Psoas muscle (tissue), 7 donors: ENCODE measurements at regions not wholly inside any gene's neighbourhood (a gene's known extent, or its start where the extent isn't known, plus 50 kb on each side); places are given as distances from the start of the nearest gene placed in this dataset.

Experiments used
- ATAC-seq, 4 donors: fragments of 200-7000 bp; cut with Tn5 transposase; one replicate each; pipeline ENCODE4 v1.9.1; 2020; ENCODE audit warnings: moderate library complexity in 3 of 4, mild to moderate bottlenecking in 2 of 4
- DNase-seq, 2 donors: peaks; one replicate each; pipeline ENCODE4 v3.0.0-alpha.2; 2020
- H3K27ac ChIP-seq: fragments of 200-600 bp; one replicate; pipeline ENCODE4 v1.8.0; 2022
- H3K27me3 ChIP-seq, 3 donors: fragments of 200-600 bp in 1 of 3; one replicate each; pipeline versions ENCODE4 v1.6.1 to v1.8.0; 2013 to 2022; ENCODE audit warnings: low read length in 2 of 3, mild to moderate bottlenecking in 2 of 3, moderate library complexity in 1 of 3; ENCODE audit not compliant: insufficient read depth in 3 of 3
- H3K36me3 ChIP-seq, 2 donors: fragments of 200-600 bp in 1 of 2; one replicate each; pipeline versions ENCODE4 v1.6.1 to v1.8.0; 2013 to 2022; ENCODE audit warnings: low read depth in 1 of 2, mild to moderate bottlenecking in 1 of 2, moderate library complexity in 1 of 2; ENCODE audit not compliant: insufficient read depth in 1 of 2
- H3K4me1 ChIP-seq: fragments of 200-600 bp; one replicate; pipeline ENCODE4 v1.8.0; 2022
- H3K4me3 ChIP-seq: fragments of 200-600 bp; one replicate; pipeline ENCODE4 v1.8.0; 2022; ENCODE audit warnings: mild to moderate bottlenecking
- H3K9me3 ChIP-seq: fragments of 200-600 bp; one replicate; pipeline ENCODE4 v1.8.0; 2022
- CTCF ChIP-seq: fragments of 200-600 bp; IDR thresholded peaks from one replicate; pipeline ENCODE4 v1.8.0; 2022; ENCODE audit warnings: antibody characterized with exemption
- WGBS, 3 donors: extraction: QIAGEN DNeasy Blood & Tissue Kit; methylation state at CpG; one replicate each; pipeline versions ENCODE4 v1.1.6 to v1.1.7; 2013; 5-methylcytosine and 5-hydroxymethylcytosine counted together
- intact Hi-C, 2 donors: fragments of 100-400 bp; cut with DNase I; formaldehyde crosslinking; loops; one replicate each; pipeline versions ENCODE4 v1.11.0 to v1.14.2; 2022
- donor health status: healthy with polysubstance abuse.
- donor health status: DM: no; HTN: no; CAD: no; lungs with moderate emphysema.
- donor health status: Bipolar disorder and iron deficiency.
- donor health status: healthy.
- donor health status: DM: yes; HTN: yes; CAD: no.
- donor health status: DM: no; HTN: no; CAD: no.
- donor health status: DM: yes; HTN: yes; CAD: no.

- H3K9me3 ChIP-seq: no peaks in the 10 kb centered on the region
- H3K4me1 ChIP-seq: no peaks in the 10 kb centered on the region
- WGBS, 3 donors: 64 to 73% (median 71%) methylated on average over 1 of the region's 1 CpG
- H3K4me3 ChIP-seq: no peak overlapping the region
- ATAC-seq: no peak
- H3K27me3 ChIP-seq: no peaks in the 10 kb centered on the region
- no peaks in the 10 kb centered on the region for H3K36me3 ChIP-seq
- intact Hi-C loops: no loop called here
- DNase-seq: no peak
- H3K27ac ChIP-seq: no peak overlapping the region
- no peak for TF ChIP-seq CTCF
These were observed 226.5 kb upstream of the NDN start for GRCh38 chr15:23913635-23914034.

DNA sequence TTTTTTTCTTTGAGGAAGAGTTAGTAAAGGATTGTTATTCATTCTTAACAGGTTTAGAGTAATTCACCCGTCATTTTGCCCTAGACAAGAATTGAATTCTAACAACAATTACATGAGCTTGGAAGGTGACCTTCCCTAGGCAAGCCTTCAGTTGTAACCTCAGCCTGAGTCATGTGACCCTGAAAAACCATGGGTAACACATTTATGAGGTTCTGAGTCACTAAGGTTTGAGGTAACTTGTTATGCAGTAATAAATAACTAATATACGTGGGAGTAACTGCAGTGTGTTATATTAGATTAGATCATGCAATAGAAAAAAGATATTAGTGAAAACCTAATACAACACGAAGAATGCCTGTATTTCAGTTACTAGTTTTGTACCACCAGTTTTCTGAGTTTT, 237.6 kb upstream of the NDN start:
- ATAC-seq: no peak

GRCh38 chr15:23954931-23955330, 267.8 kb upstream of the NDN start:
- Histone ChIP-seq H3K27me3 (no peaks in the 10 kb centered on the region), H3K27ac (no peak overlapping the region), H3K4me3 (no peak overlapping the region), H3K4me1 (no peaks in the 10 kb centered on the region), H3K36me3 (no peaks in the 10 kb centered on the region), H3K9me3 (no peaks in the 10 kb centered on the region)
- WGBS, 3 donors: 72 to 80% (median 80%) methylated on average over 14 of the region's 14 CpGs
- DNase-seq (no peak), ATAC-seq (no peak)
- intact Hi-C loops: no loop called here
- TF ChIP-seq CTCF: no peak

More for the DNA sequence above, 237.6 kb upstream of the NDN start:
- Histone ChIP-seq H3K4me1 (no peaks in the 10 kb centered on the region), H3K27ac (no peak overlapping the region), H3K4me3 (no peak overlapping the region), H3K36me3 (no peaks in the 10 kb centered on the region), H3K9me3 (no peaks in the 10 kb centered on the region), H3K27me3 (peaks cover 0 to 1% (median 0%) of the 10 kb centered on the region in 3 donors)
- WGBS, 3 donors: 64 to 65% (median 64%) methylated on average over 3 of the region's 3 CpGs
- TF ChIP-seq CTCF: no peak
- DNase-seq: no peak
- intact Hi-C loops: no loop called here

GRCh38 chr15:23983500-23984259, 296.6 kb upstream of the NDN start:
- no peak overlapping the region for H3K27ac ChIP-seq
- H3K4me1 ChIP-seq: no peaks in the 10 kb centered on the region
- ATAC-seq: no peak
- no peak for TF ChIP-seq CTCF
- WGBS, 3 donors: 62 to 64% (median 64%) methylated on average over 5 of the region's 5 CpGs
- H3K27me3 ChIP-seq: no peaks in the 10 kb centered on the region
- no peaks in the 10 kb centered on the region for H3K36me3 ChIP-seq
- intact Hi-C loops: no loop called here
- no peaks in the 10 kb centered on the region for H3K9me3 ChIP-seq
- H3K4me3 ChIP-seq: no peak overlapping the region
- no peak for DNase-seq

GRCh38 chr15:23994273-23994672, 307.2 kb upstream of the NDN start:
- no peaks in the 10 kb centered on the region for H3K4me1 ChIP-seq
- intact Hi-C loops: loop anchor here in 1 of 2 donors (1.0 kb wide), 1 partner anchor 10 kb away; no protein-coding TSS in a partner anchor
- H3K9me3 ChIP-seq: no peaks in the 10 kb centered on the region
- TF ChIP-seq CTCF: no peak
- 69% methylated on average over 4 of the region's 4 CpGs for WGBS, 3 donors
- no peak overlapping the region for H3K27ac ChIP-seq
- H3K4me3 ChIP-seq: no peak overlapping the region
- no peaks in the 10 kb centered on the region for H3K27me3 ChIP-seq
- ATAC-seq: no peak
- H3K36me3 ChIP-seq: no peaks in the 10 kb centered on the region
- no peak for DNase-seq
